HCT116 (cell line): ENCODE measurements at regions not wholly inside any gene's neighbourhood (a gene's known extent, or its start where the extent isn't known, plus 50 kb on each side); places are given as distances from the start of the nearest gene placed in this dataset.

Experiments used
- ATAC-seq: fragments of 200-7000 bp; cut with Tn5 transposase; 2 replicates; pipeline ENCODE4 v1.9.1; 2020; ENCODE audit warnings: mild to moderate bottlenecking, moderate library complexity
- BruUV-seq: library from RNA; stranded (reverse); fragments of 400-500 nt; replicated peaks from 2 replicates; lab custom pipeline; 2021; lab: Mats Ljungman, UMichigan
- CTCF ChIA-PET: fragments of 300-600 bp; sonication (Branson Sonifier 250); formaldehyde crosslinking; loops from one replicate; lab custom pipeline; 2021; ENCODE audit warnings: antibody characterized with exemption; lab: Charles Lee
- POLR2A ChIA-PET: fragments of 300-600, 350-600 bp; sonication (Branson Sonifier 250); formaldehyde crosslinking; loops from one replicate; lab custom pipeline; 2021; ENCODE audit warnings: antibody characterized with exemption; lab: Charles Lee
- RAD21 ChIA-PET, 2 experiments: fragments of 300-600 bp; sonication (Branson Sonifier 250); formaldehyde crosslinking; loops; one replicate each; lab custom pipeline; 2023; ENCODE audit warnings: low total read pairs in 2 of 2; ENCODE audit not compliant: uncharacterized antibody in 2 of 2, unreplicated experiment in 2 of 2, low non-redundant PET in 1 of 2; lab: Charles Lee
- DNase-seq: peaks from one replicate; pipeline ENCODE4 v3.0.0-alpha.2; 2010; ENCODE audit warnings: low read depth, low spot score
- H2AFZ ChIP-seq: fragments of 200-600 bp; shearing (Covaris generic), sonication (generic); 2 replicates; pipeline ENCODE4 v1.6.1; 2017; ENCODE audit warnings: low read depth, mixed run types, mixed read lengths, antibody characterized with exemption, low read length; ENCODE audit not compliant: poor library complexity, severe bottlenecking
- H3K27ac ChIP-seq: 2 replicates; pipeline ENCODE4 v1.5.1; 2012; ENCODE audit warnings: low read depth, low read length
- H3K27me3 ChIP-seq: fragments of 200-600 bp; sonication (generic); 2 replicates; pipeline ENCODE4 v1.6.1; 2016; ENCODE audit warnings: mixed run types, low read length, mixed read lengths; ENCODE audit not compliant: insufficient read depth
- H3K36me3 ChIP-seq, 2 experiments: fragments of 200-500 bp in 1 of 2; fragments of 200-600 bp in 1 of 2; sonication (Bioruptor generic) in 1 of 2; sonication (generic) in 1 of 2; 2 replicates each; pipeline versions ENCODE4 v1.5.1 to v1.6.1; 2014 to 2016; ENCODE audit warnings: low read length in 2 of 2, inconsistent platforms in 1 of 2, mixed read lengths in 1 of 2, mixed run types in 1 of 2; ENCODE audit not compliant: insufficient read depth in 2 of 2, control insufficient read depth in 1 of 2
- H3K4me1 ChIP-seq, 2 experiments: fragments of 200-600 bp in 1 of 2; sonication (generic) in 1 of 2; 2 replicates each; pipeline versions ENCODE4 v1.5.1 to v1.6.1; 2012 to 2017; ENCODE audit warnings: low read length in 2 of 2, inconsistent platforms in 1 of 2, mild to moderate bottlenecking in 1 of 2, mixed read lengths in 1 of 2, mixed run types in 1 of 2, moderate library complexity in 1 of 2; ENCODE audit not compliant: insufficient read depth in 2 of 2, control insufficient read depth in 1 of 2
- H3K4me2 ChIP-seq: fragments of 200-600 bp; sonication (generic); 2 replicates; pipeline ENCODE4 v1.6.1; 2017; ENCODE audit warnings: mixed run types, low read length, mixed read lengths
- H3K4me3 ChIP-seq, 2 experiments: fragments of 200-600 bp in 1 of 2; sonication (generic) in 1 of 2; replicated peaks in 1 of 2; 2 replicates each; pipeline ENCODE4 v1.5.1; 2011 to 2016; ENCODE audit warnings: low read length in 2 of 2, control low read depth in 1 of 2, low read depth in 1 of 2, mild to moderate bottlenecking in 1 of 2, mixed read lengths in 1 of 2, mixed run types in 1 of 2
- H3K79me2 ChIP-seq: fragments of 200-600 bp; sonication (generic); 2 replicates; pipeline ENCODE4 v1.6.1; 2017; ENCODE audit warnings: mild to moderate bottlenecking, mixed run types, low read length, moderate library complexity, mixed read lengths; ENCODE audit not compliant: insufficient read depth
- H3K9ac ChIP-seq: fragments of 200-600 bp; sonication (generic); 2 replicates; pipeline ENCODE4 v1.6.1; 2016; ENCODE audit warnings: low read length, mixed read lengths
- H3K9me2 ChIP-seq: fragments of 200-600 bp; sonication (generic), shearing (Covaris generic); 2 replicates; pipeline ENCODE4 v1.6.1; 2017; ENCODE audit warnings: mixed run types, mild to moderate bottlenecking, moderate library complexity; ENCODE audit not compliant: insufficient read depth
- H3K9me3 ChIP-seq, 2 experiments: fragments of 200-500 bp in 1 of 2; fragments of 200-600 bp in 1 of 2; sonication (Bioruptor generic) in 1 of 2; sonication (generic) in 1 of 2; 2 replicates each; pipeline ENCODE4 v1.6.1; 2014 to 2017; ENCODE audit warnings: low read length in 2 of 2, mixed read lengths in 2 of 2, inconsistent platforms in 1 of 2, low read depth in 1 of 2, mild to moderate bottlenecking in 1 of 2, mixed run types in 1 of 2, moderate library complexity in 1 of 2; ENCODE audit not compliant: control insufficient read depth in 1 of 2, insufficient read depth in 1 of 2
- H4K20me1 ChIP-seq: fragments of 200-600 bp; sonication (generic), shearing (Covaris generic); 2 replicates; pipeline ENCODE4 v1.6.1; 2017; ENCODE audit warnings: mixed run types, mild to moderate bottlenecking, moderate library complexity; ENCODE audit not compliant: insufficient read depth
- CTCF ChIP-seq, 3 experiments: fragments of 200-600 bp in 1 of 3; sonication (generic) in 1 of 3; IDR thresholded peaks in 2 of 3; conservative IDR thresholded peaks in 1 of 3; 2 replicates each; pipeline ENCODE4 v1.5.1; 2012 to 2017; ENCODE audit warnings: low read depth in 2 of 3, low read length in 2 of 3, antibody characterized with exemption in 1 of 3, borderline replicate concordance in 1 of 3, control low read depth in 1 of 3, mild to moderate bottlenecking in 1 of 3, mixed read lengths in 1 of 3, mixed run types in 1 of 3, moderate library complexity in 1 of 3; ENCODE audit not compliant: insufficient read depth in 1 of 3
- EGR1 ChIP-seq: IDR thresholded peaks from 2 replicates; pipeline ENCODE4 v1.6.1; 2012; ENCODE audit warnings: low read depth
- ELF1 ChIP-seq: IDR thresholded peaks from 2 replicates; pipeline ENCODE4 v1.6.1; 2012; ENCODE audit warnings: low read depth, borderline replicate concordance
- JUND ChIP-seq: IDR thresholded peaks from 2 replicates; pipeline ENCODE4 v1.6.1; 2012
- POLR2AphosphoS5 ChIP-seq: IDR thresholded peaks from 2 replicates; pipeline ENCODE4 v1.6.1; 2011; ENCODE audit warnings: mild to moderate bottlenecking, low read depth, low read length, moderate library complexity
- RAD21 ChIP-seq: IDR thresholded peaks from 2 replicates; pipeline ENCODE4 v1.6.1; 2012; ENCODE audit warnings: low read depth, mild to moderate bottlenecking
- SIN3A ChIP-seq: IDR thresholded peaks from 2 replicates; pipeline ENCODE4 v1.6.1; 2012; ENCODE audit warnings: low read depth
- SRF ChIP-seq: IDR thresholded peaks from 2 replicates; pipeline ENCODE4 v1.6.1; 2012; ENCODE audit warnings: low read depth
- ZBTB33 ChIP-seq: IDR thresholded peaks from 2 replicates; pipeline ENCODE4 v1.6.1; 2011; ENCODE audit warnings: mild to moderate bottlenecking, low read length, moderate library complexity; ENCODE audit not compliant: insufficient replicate concordance; ENCODE audit errors: extremely low read depth
- ZFX ChIP-seq: fragments of 450-650 bp; IDR thresholded peaks from 2 replicates; pipeline ENCODE4 v1.6.1; 2017
- intact Hi-C: fragments of 100-400 bp; cut with micrococcal nuclease; formaldehyde crosslinking; loops from 2 replicates; pipeline ENCODE4 v1.10.0; 2022
- TF ChIP-seq, protein P1 (sequence below): IDR thresholded peaks from 2 replicates; pipeline ENCODE4 v1.6.1; 2012

DNA sequence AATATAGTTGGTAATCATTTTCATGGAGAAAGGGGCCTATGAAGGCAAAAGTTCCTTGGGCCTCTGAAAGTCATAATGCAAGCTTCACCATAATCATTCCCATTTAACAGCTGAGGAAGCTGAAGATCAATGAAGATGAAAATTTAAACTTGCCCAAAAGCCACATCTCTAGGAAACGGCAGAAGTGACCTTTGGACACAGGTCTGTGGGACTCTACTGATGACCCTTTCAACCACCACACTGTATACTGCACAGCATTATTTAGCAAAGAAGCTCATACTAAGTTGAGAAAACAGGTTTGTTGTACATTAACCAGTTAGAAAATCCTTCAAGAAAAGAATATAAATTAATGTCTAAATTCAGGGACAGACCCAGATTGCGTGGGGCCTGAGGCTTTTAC is 51.6 kb upstream of the ACTR3 start:
- TF ChIP-seq SRF (no peak), POLR2AphosphoS5 (no peak), RAD21 (no peak), ELF1 (no peak), JUND (no peak), EGR1 (no peak), CTCF (IDR thresholded peaks at IDR 0.05 in 2 of 3, conservative IDR thresholded peaks at IDR 0.05 in 1 of 3; ENCODE audit: borderline replicate concordance in 1 of 3, insufficient read depth in 1 of 3, low read depth in 2 of 3, low read length in 2 of 3) (no peak), ZBTB33 (no peak), ZFX (no peak), SIN3A (no peak)
- TF ChIP-seq, protein P1, sequence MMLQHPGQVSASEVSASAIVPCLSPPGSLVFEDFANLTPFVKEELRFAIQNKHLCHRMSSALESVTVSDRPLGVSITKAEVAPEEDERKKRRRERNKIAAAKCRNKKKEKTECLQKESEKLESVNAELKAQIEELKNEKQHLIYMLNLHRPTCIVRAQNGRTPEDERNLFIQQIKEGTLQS: no peak
- no TSS peak for BruUV-seq
- DNase-seq: no peak
- CTCF ChIA-PET: no interaction called here
- Histone ChIP-seq H3K27me3 (no peaks in the 10 kb centered on the region), H3K9me3 (no peaks in the 10 kb centered on the region), H3K36me3 (no peaks in the 10 kb centered on the region), H3K79me2 (no peaks in the 10 kb centered on the region), H3K9ac (no peak overlapping the region), H3K4me3 (no peak overlapping the region), H3K4me1 (no peaks in the 10 kb centered on the region), H4K20me1 (no peaks in the 10 kb centered on the region), H2AFZ (no peak overlapping the region), H3K27ac (no peak overlapping the region), H3K4me2 (no peak overlapping the region), H3K9me2 (no peaks in the 10 kb centered on the region)
- RAD21 ChIA-PET: no interaction called here
- intact Hi-C loops: no loop called here
- ATAC-seq: no peak
- POLR2A ChIA-PET: no interaction called here
